ENCODE measurements at regions not wholly inside any gene's neighbourhood (a gene's known extent, or its start where the extent isn't known, plus 50 kb on each side); places are given as distances from the start of the nearest gene placed in this dataset.
A peak's percentile ranks its signal among the peaks of the same experiment; 100 is the strongest.

- Histone ChIP-seq H3K36me3 (no peaks in the 10 kb centered on the region), H3K27ac (no peak overlapping the region), H3K4me1 (no peaks in the 10 kb centered on the region), H3K9me3 (no peaks in the 10 kb centered on the region), H3K27me3 (peaks cover 0 to 4% of the 10 kb centered on the region in 2 donors), H3K4me3 (no peak overlapping the region)
- ATAC-seq (no peak), DNase-seq (no peak)
- no peak for TF ChIP-seq CTCF (IDR thresholded peaks at IDR 0.05)
- intact Hi-C loops (cut with DNase I) = no loop called here
These were observed 118.6 kb upstream of the RTL1 start for GRCh38 chr14:101022121-101022520.

- ATAC-seq (no peak), DNase-seq (peak in 1 of 4 donors; percentile 13)
- no peaks in the 10 kb centered on the region for H3K9me3 ChIP-seq
- no peak overlapping the region for H3K4me3 ChIP-seq
- H3K27me3 ChIP-seq = peaks cover 0 to 4% of the 10 kb centered on the region in 2 donors
- no peaks in the 10 kb centered on the region for H3K36me3 ChIP-seq
- H3K4me1 ChIP-seq = no peaks in the 10 kb centered on the region
- intact Hi-C loops (cut with DNase I) = no loop called here
- H3K27ac ChIP-seq = no peak overlapping the region
- TF ChIP-seq CTCF (IDR thresholded peaks at IDR 0.05) = no peak
These were observed 119.5 kb upstream of the RTL1 start for GRCh38 chr14:101022916-101023435.

- TF ChIP-seq CTCF (IDR thresholded peaks at IDR 0.05) = no peak
- H3K36me3 ChIP-seq = no peaks in the 10 kb centered on the region
- intact Hi-C loops (cut with DNase I) = no loop called here
These were observed 121.2 kb upstream of the RTL1 start for GRCh38 chr14:101024686-101025085.

GRCh38 chr14:101025131-101025530 lies 121.6 kb upstream of the RTL1 start:
- no peak overlapping the region for H3K4me3 ChIP-seq
- H3K36me3 ChIP-seq = no peaks in the 10 kb centered on the region
- no peaks in the 10 kb centered on the region for H3K4me1 ChIP-seq
- ATAC-seq = no peak
- no peak overlapping the region for H3K27ac ChIP-seq
- DNase-seq = no peak
- H3K9me3 ChIP-seq = no peaks in the 10 kb centered on the region
- no peak for TF ChIP-seq CTCF (IDR thresholded peaks at IDR 0.05)
- intact Hi-C loops (cut with DNase I) = no loop called here
- peaks cover 0 to 4% of the 10 kb centered on the region in 2 donors for H3K27me3 ChIP-seq

More at GRCh38 chr14:101024686-101025085, 121.2 kb upstream of the RTL1 start:
- Histone ChIP-seq H3K27ac (no peak overlapping the region), H3K9me3 (no peaks in the 10 kb centered on the region), H3K4me3 (no peak overlapping the region), H3K27me3 (peaks cover 0 to 4% of the 10 kb centered on the region in 2 donors), H3K4me1 (no peaks in the 10 kb centered on the region)
- peak in 1 of 4 donors; percentile 9 for DNase-seq
- ATAC-seq = no peak

- no peak overlapping the region for H3K4me3 ChIP-seq
- intact Hi-C loops (cut with DNase I) = no loop called here
These were observed 122.2 kb upstream of the RTL1 start for GRCh38 chr14:101025696-101026095.

More at GRCh38 chr14:101025696-101026095, 122.2 kb upstream of the RTL1 start:
- Histone ChIP-seq H3K36me3 (no peaks in the 10 kb centered on the region), H3K4me1 (no peaks in the 10 kb centered on the region), H3K27ac (no peak overlapping the region), H3K27me3 (peaks cover 0 to 4% of the 10 kb centered on the region in 2 donors), H3K9me3 (no peaks in the 10 kb centered on the region)
- DNase-seq = no peak
- TF ChIP-seq CTCF (IDR thresholded peaks at IDR 0.05) = no peak
- ATAC-seq = no peak

Measured in left lung (tissue), 4 donors.